ENCODE measurements at regions not wholly inside any gene's neighbourhood (a gene's known extent, or its start where the extent isn't known, plus 50 kb on each side); places are given as distances from the start of the nearest gene placed in this dataset.

GRCh38 chr7:114302858-114303257 is 111.8 kb upstream of the FOXP2 start:
- TF ChIP-seq CTCF (IDR thresholded peaks at IDR 0.05), result no peak
- Histone ChIP-seq H3K27ac (no peak overlapping the region), H3K4me3 (no peak overlapping the region), H3K4me1 (ENCODE audit: control insufficient read depth in 1 of 2, low read depth in 2 of 2) (no peaks in the 10 kb centered on the region), H3K9me3 (no peaks in the 10 kb centered on the region), H3K27me3 (replicated peaks; ENCODE audit: insufficient read depth) (no peaks in the 10 kb centered on the region), H3K36me3 (no peaks in the 10 kb centered on the region)
- DNase-seq (ENCODE audit: low spot score) (no peak), ATAC-seq (ENCODE audit: insufficient number of reproducible peaks, low FRiP score, low read depth) (no peak)

- no peak for TF ChIP-seq CTCF (IDR thresholded peaks at IDR 0.05)
- H3K27ac ChIP-seq, result no peak overlapping the region
- H3K4me3 ChIP-seq, result no peak overlapping the region
- no peak for DNase-seq (ENCODE audit: low spot score)
- peaks cover 0 to 9% of the 10 kb centered on the region in 2 donors for H3K4me1 ChIP-seq (ENCODE audit: control insufficient read depth in 1 of 2, low read depth in 2 of 2)
- H3K36me3 ChIP-seq, result no peaks in the 10 kb centered on the region
- ATAC-seq (ENCODE audit: insufficient number of reproducible peaks, low FRiP score, low read depth), result no peak
- H3K9me3 ChIP-seq, result no peaks in the 10 kb centered on the region
- H3K27me3 ChIP-seq (replicated peaks; ENCODE audit: insufficient read depth), result no peaks in the 10 kb centered on the region
These were observed 116.6 kb upstream of the FOXP2 start for GRCh38 chr7:114298011-114298410.

- TF ChIP-seq CTCF (IDR thresholded peaks at IDR 0.05), result no peak
- H3K27me3 ChIP-seq (replicated peaks; ENCODE audit: insufficient read depth), result no peaks in the 10 kb centered on the region
- no peak overlapping the region for H3K4me3 ChIP-seq
- H3K4me1 ChIP-seq (ENCODE audit: control insufficient read depth in 1 of 2, low read depth in 2 of 2), result peaks cover 0 to 9% of the 10 kb centered on the region in 2 donors
- ATAC-seq (ENCODE audit: insufficient number of reproducible peaks, low FRiP score, low read depth) (no peak), DNase-seq (ENCODE audit: low spot score) (no peak)
- H3K36me3 ChIP-seq, result no peaks in the 10 kb centered on the region
- no peak overlapping the region for H3K27ac ChIP-seq
- no peaks in the 10 kb centered on the region for H3K9me3 ChIP-seq
These were observed 117.5 kb upstream of the FOXP2 start for GRCh38 chr7:114297121-114297520.

GRCh38 chr7:114295522-114295921 is 119.1 kb upstream of the FOXP2 start:
- H3K27me3 ChIP-seq (replicated peaks; ENCODE audit: insufficient read depth), result no peaks in the 10 kb centered on the region
- DNase-seq (ENCODE audit: low spot score) (no peak), ATAC-seq (ENCODE audit: insufficient number of reproducible peaks, low FRiP score, low read depth) (no peak)
- H3K4me3 ChIP-seq, result no peak overlapping the region
- H3K27ac ChIP-seq, result no peak overlapping the region
- TF ChIP-seq CTCF (IDR thresholded peaks at IDR 0.05), result no peak
- H3K4me1 ChIP-seq (ENCODE audit: control insufficient read depth in 1 of 2, low read depth in 2 of 2), result peaks cover 0 to 9% of the 10 kb centered on the region in 2 donors
- H3K36me3 ChIP-seq, result no peaks in the 10 kb centered on the region
- no peaks in the 10 kb centered on the region for H3K9me3 ChIP-seq

GRCh38 chr7:114294036-114294435 is 120.6 kb upstream of the FOXP2 start:
- Histone ChIP-seq H3K27me3 (replicated peaks; ENCODE audit: insufficient read depth) (no peaks in the 10 kb centered on the region), H3K36me3 (no peaks in the 10 kb centered on the region), H3K9me3 (no peaks in the 10 kb centered on the region), H3K4me3 (no peak overlapping the region), H3K4me1 (ENCODE audit: control insufficient read depth in 1 of 2, low read depth in 2 of 2) (peaks cover 0 to 9% of the 10 kb centered on the region in 2 donors), H3K27ac (no peak overlapping the region)
- no peak for DNase-seq (ENCODE audit: low spot score)
- ATAC-seq (ENCODE audit: insufficient number of reproducible peaks, low FRiP score, low read depth), result no peak
- TF ChIP-seq CTCF (IDR thresholded peaks at IDR 0.05), result no peak
